DMS153 (cell line): ENCODE measurements at regions not wholly inside any gene's neighbourhood (a gene's known extent, or its start where the extent isn't known, plus 50 kb on each side); places are given as distances from the start of the nearest gene placed in this dataset.
"Not testable (repeated sequence)": the region's sequence is repeated elsewhere in the genome, so short reads cannot be mapped to it uniquely, and the experiment has no call there.

ENCODE experiments used
- DNase-seq: peaks from one replicate; lab custom pipeline; 2025; lab: John Stamatoyannopoulos, UW

- not testable (repeated sequence) for DNase-seq
Observed at GRCh38 chrX:76774912-76775311, 347.4 kb downstream of the MAGEE1 start.

DNA sequence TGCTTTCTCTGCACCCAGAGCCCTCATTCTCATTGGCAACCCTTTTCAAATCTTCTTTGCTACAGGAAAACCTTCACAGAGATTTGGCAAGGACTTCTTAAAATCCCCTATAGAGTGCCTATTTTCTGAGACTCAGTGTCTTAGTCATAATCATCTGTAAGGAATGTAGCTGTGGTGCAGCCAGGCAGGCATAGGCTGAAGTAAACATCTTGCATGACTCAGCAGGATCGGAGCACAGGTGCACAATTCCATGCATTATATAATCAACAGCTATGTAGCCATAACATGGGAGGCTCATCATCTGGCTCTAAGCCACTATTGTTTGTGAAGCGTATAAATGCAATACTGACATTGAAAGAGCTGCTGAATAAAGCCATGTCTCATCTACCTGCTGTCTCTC lies 368.8 kb downstream of the MAGEE1 start:
- no peak for DNase-seq

- DNase-seq, result no peak
Observed at GRCh38 chrX:76802708-76803107, 375.2 kb downstream of the MAGEE1 start.

DNA sequence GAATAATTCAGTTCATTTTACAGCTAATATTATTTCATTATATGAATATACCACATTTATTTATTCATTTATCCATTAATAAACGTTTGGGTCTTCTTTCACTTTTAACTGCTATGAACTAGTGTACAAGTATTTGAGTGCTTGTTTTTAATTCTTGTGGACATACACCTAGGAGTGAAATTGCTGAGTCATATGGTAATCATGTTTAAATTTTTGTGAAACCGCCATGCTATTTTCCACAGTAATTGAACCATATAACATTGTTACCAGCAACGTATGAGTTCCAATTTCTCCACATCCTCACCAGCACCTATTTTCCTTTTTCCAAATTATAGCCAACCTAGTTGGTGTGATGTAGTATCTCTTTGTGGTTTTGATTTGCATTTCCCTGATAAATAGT lies 388.2 kb downstream of the MAGEE1 start:
- DNase-seq, result no peak

DNA sequence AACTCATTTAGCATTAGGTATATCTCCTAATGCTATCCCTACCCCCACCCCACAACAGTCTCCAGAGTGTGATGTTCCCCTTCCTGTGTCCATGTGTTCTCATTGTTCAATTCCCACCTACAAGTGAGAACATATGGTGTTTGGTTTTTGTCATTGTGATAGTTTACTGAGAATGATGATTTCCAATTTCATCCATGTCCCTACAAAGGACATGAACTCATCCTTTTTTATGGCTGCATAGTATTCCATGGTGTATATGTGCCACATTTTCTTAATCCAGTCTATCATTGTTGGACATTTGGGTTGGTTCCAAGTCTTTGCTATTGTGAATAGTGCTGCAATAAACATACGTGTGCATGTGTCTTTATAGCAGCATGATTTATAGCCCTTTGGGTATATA lies 389.8 kb downstream of the MAGEE1 start:
- DNase-seq, result not testable (repeated sequence)

GRCh38 chrX:76821276-76821675 lies 393.8 kb downstream of the MAGEE1 start:
- no peak for DNase-seq

GRCh38 chrX:76827672-76828071 lies 400.2 kb downstream of the MAGEE1 start:
- DNase-seq, result no peak

DNA sequence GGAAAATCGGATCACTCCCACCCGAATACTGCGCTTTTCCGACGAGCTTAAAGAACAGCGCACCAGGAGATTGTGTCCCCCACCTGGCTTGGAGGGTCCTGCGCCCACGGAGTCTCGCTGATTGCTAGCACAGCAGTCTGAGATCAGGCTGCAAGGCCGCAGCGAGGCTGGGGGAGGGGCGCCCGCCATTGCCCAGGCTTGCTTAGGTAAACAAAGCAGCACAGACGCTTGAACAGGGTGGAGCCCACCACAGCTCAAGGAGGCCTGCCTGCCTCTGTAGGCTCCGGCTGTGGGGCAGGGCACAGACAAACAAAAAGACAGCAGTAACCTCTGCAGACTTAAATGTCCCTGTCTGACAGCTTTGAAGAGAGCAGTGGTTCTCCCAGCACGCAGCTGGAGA lies 413.4 kb downstream of the MAGEE1 start:
- DNase-seq, result not testable (repeated sequence)

DNA sequence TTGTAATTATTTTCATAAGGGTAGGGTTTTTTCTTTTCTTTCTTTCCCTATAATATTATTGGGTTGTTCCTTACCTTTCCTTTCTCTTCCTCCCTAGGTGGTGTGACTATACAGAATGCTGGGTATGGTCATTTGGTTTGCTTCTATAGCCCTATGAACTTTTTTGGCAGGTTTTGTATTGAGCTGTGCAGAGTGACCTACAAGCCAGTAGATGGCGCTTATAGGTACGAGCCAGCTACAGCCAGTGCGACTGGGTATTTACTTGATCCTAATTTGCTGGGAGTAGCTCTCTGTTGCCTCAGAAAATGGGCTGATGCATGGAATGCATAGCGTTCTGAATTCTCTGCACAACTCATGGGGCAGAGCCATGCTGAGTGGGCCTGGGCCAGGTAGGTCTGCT lies 423.3 kb downstream of the MAGEE1 start:
- DNase-seq, result no peak

- no peak for DNase-seq
Observed at GRCh38 chrX:76862509-76862908, 435.0 kb downstream of the MAGEE1 start.

DNA sequence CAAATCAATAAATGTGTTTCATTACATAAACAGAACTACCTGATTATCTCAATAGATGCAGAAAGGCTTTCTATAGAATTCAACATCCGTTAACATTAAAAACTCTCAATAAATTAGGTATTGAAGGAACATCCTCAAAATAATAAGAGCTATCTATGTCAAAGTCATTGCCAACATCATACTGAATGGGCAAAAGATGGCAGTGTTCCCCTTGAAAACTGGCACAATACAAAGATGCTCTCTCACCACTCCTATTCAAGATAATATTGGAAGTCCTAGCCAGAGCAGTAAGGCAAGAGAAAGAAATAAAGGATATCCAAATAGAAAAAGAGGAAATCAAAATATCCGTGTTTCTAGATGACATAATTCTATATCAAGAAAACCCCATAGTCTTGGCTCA lies 466.4 kb downstream of the MAGEE1 start:
- DNase-seq, result no peak

- no peak for DNase-seq
Observed at GRCh38 chrX:76915836-76916235, 488.3 kb downstream of the MAGEE1 start.

GRCh38 chrX:76918033-76918432 lies 490.5 kb downstream of the MAGEE1 start:
- DNase-seq, result no peak

DNA sequence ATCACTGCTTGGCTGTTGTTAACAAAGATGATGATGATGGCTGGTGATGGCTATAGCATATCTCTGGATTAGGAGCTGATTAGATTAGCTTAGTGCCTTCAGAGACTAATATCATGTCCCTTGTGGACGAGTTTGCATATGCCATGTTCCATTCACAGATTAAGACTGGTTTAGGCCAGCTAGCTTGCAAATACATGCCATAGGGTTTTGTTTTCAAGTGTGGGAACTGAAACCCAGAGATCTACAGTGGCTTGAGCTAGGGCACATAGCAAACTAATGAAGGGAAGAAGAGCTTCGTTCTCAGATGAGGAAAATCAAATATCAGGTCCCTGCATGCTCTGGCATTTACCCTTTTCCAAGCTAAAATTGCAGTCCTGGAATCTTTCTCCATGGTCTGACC lies 492.3 kb downstream of the MAGEE1 start:
- no peak for DNase-seq

DNA sequence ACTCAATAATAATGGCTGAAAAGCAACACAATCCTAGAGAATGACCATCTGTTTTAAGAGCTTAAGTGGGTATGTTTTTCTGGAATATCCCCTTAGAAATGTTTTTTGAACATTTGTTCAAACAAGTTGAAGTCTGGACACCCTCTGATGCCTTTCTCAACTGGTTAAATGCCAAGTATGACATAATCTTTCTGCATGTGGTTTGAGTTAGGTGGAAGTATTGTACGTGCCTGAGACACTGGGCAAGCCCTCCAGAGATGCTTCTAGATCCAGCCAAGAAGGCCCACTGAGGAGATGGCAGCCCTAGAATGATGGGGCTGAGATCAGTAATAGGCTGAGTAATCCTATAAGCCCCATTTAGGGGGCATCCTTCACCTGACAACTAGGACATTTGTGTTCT lies 493.1 kb downstream of the MAGEE1 start:
- DNase-seq, result no peak

GRCh38 chrX:76921176-76921575 lies 493.7 kb downstream of the MAGEE1 start:
- no peak for DNase-seq

DNA sequence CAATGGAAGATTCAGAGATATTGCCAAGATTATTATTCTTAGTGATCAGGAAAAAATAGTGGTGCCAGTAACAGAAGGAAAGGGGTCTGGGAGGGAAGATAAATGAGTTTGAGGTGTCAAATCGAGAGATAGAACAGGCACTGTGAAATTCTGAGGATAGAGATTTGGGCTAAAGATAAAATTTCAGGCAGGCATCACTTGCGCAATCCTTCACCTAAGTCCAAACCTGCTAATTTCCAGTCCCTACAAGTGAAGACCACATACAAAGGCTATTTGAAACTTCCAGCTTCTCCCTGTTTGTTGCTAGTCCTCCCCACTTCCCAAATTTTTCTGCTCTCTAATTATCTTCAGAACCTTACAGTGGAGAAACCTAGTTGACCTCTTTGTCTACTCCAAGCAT lies 494.6 kb downstream of the MAGEE1 start:
- no peak for DNase-seq

- DNase-seq, result not testable (repeated sequence)
Observed at GRCh38 chrX:76924616-76925015, 497.1 kb downstream of the MAGEE1 start.

DNA sequence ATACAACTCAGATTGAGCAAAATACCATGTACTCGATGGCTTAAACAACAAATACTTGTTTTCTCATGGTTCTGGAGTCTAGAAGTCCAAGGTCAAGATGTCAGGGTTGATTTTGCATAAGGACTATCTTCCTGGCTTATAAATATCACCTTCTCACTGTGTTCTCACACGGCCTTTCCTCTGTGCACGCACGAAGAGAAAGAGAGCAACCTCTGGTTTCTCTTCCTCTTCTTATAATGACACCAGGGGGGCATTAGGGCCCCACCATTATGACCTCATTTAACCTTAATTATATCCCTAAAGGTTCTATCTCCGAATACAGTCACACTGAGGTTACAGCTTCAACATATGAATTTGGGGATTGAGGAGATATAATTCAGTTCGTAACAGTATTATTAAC lies 504.0 kb downstream of the MAGEE1 start:
- no peak for DNase-seq

GRCh38 chrX:76957485-76957884 lies 489.7 kb upstream of the FGF16 start:
- DNase-seq, result no peak

DNA sequence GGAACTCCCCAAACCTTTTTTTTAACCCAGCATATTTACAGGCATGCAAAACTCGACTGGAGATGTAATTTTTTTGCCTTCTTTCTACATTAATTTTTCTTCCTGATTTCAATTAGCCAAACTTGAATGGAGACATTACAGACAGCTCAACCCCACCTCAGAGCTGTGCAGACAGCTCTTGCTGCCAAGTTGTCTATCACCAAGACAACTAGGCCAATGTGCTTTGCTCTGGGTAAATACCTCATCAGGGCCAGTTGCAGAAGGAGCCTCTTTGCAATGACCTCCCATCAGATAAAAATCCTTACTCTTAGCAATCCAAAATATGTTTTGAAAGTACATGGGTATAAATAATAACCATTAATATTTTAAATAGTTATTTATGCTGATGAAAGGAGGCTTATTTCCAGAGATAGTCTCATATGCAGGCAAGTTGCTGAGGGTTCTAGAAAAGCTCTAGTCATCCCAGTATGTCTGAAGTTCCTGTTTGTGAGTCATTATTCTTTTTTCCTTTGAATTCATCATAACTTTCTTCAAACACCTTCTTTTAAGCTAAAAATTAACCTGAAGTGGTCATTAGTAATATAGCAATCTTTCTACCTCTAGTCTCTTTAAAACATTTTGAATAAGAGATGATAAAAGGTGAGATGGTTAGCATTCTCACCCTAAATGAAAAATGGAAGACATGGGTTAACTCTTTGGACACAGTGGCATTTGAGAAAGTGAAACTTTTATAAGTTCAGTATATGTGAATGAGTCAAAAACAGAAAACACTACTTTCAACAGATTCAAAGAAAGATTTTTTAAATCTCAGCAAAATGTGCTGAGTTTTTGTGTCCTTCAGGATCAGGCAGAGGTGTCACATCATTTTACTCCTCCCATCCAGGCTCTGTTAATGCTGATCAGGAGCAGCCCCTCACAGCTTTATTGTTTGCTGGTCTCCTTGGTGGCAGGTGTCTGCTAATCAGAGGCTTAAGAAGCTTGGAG lies 475.5 kb upstream of the FGF16 start:
- no peak for DNase-seq

GRCh38 chrX:76977452-76977851 lies 469.7 kb upstream of the FGF16 start:
- DNase-seq, result no peak

DNA sequence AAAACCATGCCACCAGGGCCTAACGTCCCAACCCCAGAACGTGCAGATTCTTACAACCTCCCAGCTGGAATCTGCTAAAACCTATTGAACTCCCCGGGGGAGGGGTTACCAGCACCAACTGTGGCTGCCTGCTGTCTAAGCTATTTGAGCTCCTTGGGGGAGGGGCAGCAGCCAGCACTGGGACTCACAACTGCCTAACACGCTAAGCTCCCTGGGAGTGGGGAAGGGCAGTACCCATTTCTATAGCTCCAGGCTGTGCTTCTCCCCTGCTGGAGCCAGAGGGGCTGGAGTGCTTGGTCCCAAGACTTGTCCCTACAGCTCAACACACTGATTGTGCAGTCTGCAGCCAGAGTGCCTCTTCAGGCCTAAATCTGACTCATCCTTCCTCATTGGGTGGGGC lies 459.8 kb upstream of the FGF16 start:
- no peak for DNase-seq

DNA sequence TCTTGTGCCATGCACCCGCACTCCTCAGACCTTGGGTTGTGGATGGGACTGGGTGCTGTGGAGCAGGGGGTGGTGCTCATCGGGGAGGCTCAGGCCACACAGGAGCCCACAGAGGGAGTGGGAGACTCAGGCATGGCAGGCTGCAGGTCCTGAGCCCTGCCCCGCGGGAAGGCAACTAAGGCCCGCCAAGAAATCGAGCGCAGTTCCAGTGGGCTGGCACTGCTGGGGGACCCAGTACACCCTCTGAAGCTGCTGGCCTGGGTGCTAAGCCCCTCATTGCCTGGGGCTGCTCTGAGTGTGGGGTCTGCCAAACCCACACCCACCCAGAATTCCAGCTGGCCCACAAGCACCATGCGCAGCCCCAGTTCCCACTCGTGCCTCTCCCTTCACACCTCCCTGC lies 450.5 kb upstream of the FGF16 start:
- no peak for DNase-seq
